ENCODE measurements at regions not wholly inside any gene's neighbourhood (a gene's known extent, or its start where the extent isn't known, plus 50 kb on each side); places are given as distances from the start of the nearest gene placed in this dataset.

GRCh38 chr6:126867641-126868040 lies 250.8 kb upstream of the RSPO3 start:
- DNase-seq (ENCODE audit: low read depth): no peak
- no peak for TF ChIP-seq CTCF (IDR thresholded peaks at IDR 0.05; ENCODE audit: low read depth, low read length, missing control alignments)
- H3K4me3 ChIP-seq (ENCODE audit: low read depth, low read length): no peak overlapping the region

- DNase-seq (ENCODE audit: low read depth): no peak
- no peak for TF ChIP-seq CTCF (IDR thresholded peaks at IDR 0.05; ENCODE audit: low read depth, low read length, missing control alignments)
- no peak overlapping the region for H3K4me3 ChIP-seq (ENCODE audit: low read depth, low read length)
These were observed 245.1 kb upstream of the RSPO3 start for GRCh38 chr6:126873351-126873750.

GRCh38 chr6:126873791-126874190 lies 244.7 kb upstream of the RSPO3 start:
- no peak for TF ChIP-seq CTCF (IDR thresholded peaks at IDR 0.05; ENCODE audit: low read depth, low read length, missing control alignments)
- no peak overlapping the region for H3K4me3 ChIP-seq (ENCODE audit: low read depth, low read length)
- no peak for DNase-seq (ENCODE audit: low read depth)

- DNase-seq (ENCODE audit: low read depth): no peak
- no peak for TF ChIP-seq CTCF (IDR thresholded peaks at IDR 0.05; ENCODE audit: low read depth, low read length, missing control alignments)
- H3K4me3 ChIP-seq (ENCODE audit: low read depth, low read length): no peak overlapping the region
These were observed 242.0 kb upstream of the RSPO3 start for GRCh38 chr6:126876446-126876845.

GRCh38 chr6:126880964-126881363 lies 237.5 kb upstream of the RSPO3 start:
- DNase-seq (ENCODE audit: low read depth): no peak
- no peak overlapping the region for H3K4me3 ChIP-seq (ENCODE audit: low read depth, low read length)
- TF ChIP-seq CTCF (IDR thresholded peaks at IDR 0.05; ENCODE audit: low read depth, low read length, missing control alignments): no peak

- no peak overlapping the region for H3K4me3 ChIP-seq (ENCODE audit: low read depth, low read length)
- no peak for TF ChIP-seq CTCF (IDR thresholded peaks at IDR 0.05; ENCODE audit: low read depth, low read length, missing control alignments)
- DNase-seq (ENCODE audit: low read depth): no peak
These were observed 232.4 kb upstream of the RSPO3 start for GRCh38 chr6:126886106-126886505.

All from GM12864 (cell line).